B cell (primary cell): ENCODE measurements at regions not wholly inside any gene's neighbourhood (a gene's known extent, or its start where the extent isn't known, plus 50 kb on each side); places are given as distances from the start of the nearest gene placed in this dataset.

Experiments
- CTCF ChIP-seq: fragments of 200-600 bp; IDR thresholded peaks from one replicate; pipeline ENCODE4 v1.8.0; 2022; ENCODE audit warnings: antibody characterized with exemption, mild to moderate bottlenecking
- EZH2 ChIP-seq: IDR thresholded peaks from 2 replicates; pipeline ENCODE4 v1.6.1; 2012; ENCODE audit warnings: borderline replicate concordance, low read depth, mild to moderate bottlenecking, moderate library complexity, low read length; ENCODE audit not compliant: insufficient read depth, poor library complexity, severe bottlenecking

GRCh38 chr9:27963836-27964235 lies 390.6 kb upstream of the C9orf72 start:
- TF ChIP-seq EZH2, result no peak
- no peak for TF ChIP-seq CTCF
